ENCODE measurements at regions not wholly inside any gene's neighbourhood (a gene's known extent, or its start where the extent isn't known, plus 50 kb on each side); places are given as distances from the start of the nearest gene placed in this dataset.
"Not testable (repeated sequence)": the region's sequence is repeated elsewhere in the genome, so short reads cannot be mapped to it uniquely, and the experiment has no call there.

DNA sequence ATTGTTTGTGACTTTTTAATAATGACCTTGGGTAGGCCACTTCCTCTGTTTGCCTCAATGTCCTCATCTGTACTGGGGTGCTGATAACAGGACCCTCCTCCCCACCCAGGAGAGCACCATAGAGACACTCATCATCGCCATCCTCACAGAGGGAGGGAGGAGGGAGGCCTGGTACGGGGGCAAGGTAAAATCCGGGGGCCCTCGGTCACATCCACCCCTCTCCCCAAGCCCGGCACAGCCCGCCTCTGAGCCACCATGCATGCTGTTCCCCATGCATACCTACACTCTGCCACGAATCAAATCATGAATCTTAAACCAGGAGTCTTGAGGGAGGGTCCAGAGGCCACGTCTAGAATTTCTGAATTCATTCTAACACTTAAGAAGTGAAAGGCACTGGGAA, 74.9 kb upstream of the IQSEC1 start:
- no peak for DNase-seq

DNA sequence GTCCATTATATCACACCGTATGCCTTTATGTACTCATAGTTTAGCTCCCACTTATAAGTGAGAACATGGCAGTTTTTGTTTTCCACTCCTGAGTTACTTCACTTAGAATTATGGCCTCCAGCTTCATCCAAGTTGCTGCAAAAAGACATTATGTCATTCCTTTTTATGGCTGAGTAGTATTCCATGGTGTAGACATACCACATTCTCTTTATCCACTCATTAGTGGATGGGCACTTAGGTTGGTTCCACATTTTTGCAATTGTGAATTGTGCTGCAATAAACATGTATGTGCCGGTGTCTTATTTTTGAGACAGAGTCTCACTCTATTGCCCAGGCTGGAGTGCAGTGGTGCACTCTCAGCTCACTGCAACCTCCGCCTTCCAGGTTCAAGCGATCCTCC, 74.1 kb upstream of the IQSEC1 start:
- DNase-seq = no peak

GRCh38 chr3:13146643-13147143, 73.5 kb upstream of the IQSEC1 start:
- DNase-seq = no peak

- no peak for DNase-seq
Observed at GRCh38 chr3:13145826-13146642, 72.8 kb upstream of the IQSEC1 start.

GRCh38 chr3:13145131-13145825, 72.0 kb upstream of the IQSEC1 start:
- no peak for DNase-seq

- DNase-seq = no peak
Observed at GRCh38 chr3:13144163-13145023, 71.2 kb upstream of the IQSEC1 start.

GRCh38 chr3:13143381-13144004, 70.3 kb upstream of the IQSEC1 start:
- no peak for DNase-seq

DNA sequence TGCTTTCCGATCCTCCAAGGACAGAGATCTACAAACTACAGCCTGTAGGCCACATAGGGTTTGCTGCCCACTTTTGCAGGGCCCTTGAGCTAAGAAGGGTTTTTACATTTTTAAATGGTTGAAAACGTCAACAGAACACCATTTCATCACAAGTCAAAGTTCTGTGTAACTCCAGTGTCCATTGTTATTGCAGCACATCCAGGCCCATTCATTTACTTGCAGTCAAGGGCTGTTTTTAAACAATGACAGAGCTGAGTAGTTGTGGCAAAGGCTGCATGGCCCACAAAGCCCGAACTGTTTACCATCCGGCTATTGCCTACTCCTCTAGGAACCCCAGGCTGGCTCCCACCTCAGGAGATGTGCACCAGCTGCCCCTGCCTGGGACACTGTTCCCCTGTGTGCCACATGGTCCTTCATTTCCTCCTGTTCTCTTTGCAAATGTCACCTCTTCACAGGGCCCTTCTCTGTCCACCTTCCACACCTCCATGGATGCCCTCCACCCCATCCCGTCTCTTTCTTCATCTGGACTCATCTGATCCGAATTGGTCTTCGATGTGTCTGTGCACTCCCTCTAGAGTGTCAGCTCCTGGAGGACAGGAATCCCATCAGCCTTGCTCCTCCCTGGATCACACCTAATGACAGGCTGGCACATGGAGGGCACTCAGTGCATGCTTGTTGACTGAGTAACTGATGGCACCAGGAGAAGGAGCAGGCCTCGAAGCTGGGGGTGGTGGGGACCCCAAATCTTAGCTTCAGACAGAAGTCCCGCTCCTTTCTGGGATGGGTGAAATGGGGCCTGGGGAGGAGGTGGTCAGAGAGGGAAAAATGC, 69.5 kb upstream of the IQSEC1 start:
- no peak for DNase-seq

DNA sequence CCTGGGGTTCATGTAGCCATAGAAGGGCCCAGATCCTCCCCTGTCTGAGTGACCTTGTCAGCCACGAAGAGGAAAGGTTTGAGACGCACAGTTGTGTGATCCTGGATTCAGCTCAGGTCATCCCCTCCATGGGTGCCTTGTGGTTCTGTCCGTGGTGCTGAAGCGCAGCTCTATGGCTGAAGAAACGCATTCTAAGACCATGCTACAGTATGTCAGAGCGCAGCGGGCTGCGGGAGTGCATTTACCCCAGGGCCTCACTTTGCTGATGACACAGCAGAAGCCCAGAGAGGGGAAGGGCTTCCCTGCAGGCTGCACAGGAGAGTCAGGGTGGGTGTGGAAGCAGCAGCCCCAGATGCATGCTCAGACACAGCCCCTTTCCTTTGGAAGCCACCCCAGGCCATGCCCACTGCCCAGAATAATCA, 68.8 kb upstream of the IQSEC1 start:
- DNase-seq = peak; percentile 18

GRCh38 chr3:13141183-13141582, 68.0 kb upstream of the IQSEC1 start:
- no peak for DNase-seq

DNA sequence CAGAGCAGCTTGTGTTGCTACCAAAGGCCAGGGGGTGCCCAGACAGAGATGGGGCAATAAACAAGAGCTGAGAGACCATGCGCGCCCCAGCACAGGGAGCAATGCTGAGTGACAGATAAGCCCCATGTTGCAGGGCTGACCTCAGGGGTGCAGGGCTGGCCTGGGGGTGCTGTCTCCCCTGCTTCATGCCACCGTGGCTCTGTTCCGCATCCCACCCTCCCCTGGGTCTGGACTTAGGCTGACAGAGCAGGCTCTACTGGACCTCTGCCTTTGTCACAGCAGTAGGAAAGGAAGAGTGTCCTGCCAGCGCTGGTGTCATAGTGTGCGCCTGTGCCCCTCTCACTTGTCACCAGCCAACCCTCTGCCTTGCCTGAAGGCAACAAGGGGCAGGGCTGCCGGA, 67.4 kb upstream of the IQSEC1 start:
- no peak for DNase-seq

DNA sequence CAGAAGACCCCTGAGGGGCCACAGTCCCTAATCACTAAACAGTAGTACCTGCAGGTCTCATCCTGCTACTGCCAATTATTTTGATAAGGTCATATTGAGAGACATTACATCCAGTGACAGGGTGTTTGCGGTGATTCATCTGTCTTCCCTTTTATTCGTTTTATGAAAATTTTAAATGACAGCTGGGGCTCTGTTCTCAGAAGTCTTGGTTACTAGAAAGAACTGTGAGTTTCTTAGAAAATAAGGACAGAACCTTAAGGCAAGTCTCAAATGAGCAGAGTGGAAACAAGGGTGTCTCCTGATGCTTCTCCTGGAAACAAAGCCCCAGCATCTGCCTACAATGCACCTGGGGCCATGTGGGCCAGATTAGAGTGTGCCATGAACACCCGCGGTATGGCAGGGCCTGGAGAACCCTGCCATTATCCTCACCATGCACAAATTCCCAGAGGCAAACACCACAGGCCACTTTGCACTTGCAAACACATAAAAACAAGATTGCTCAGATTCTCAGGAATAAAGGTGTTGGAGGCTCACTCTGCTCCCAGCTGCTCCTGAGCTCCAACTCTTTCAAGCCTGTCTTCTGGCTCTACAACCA, 66.3 kb upstream of the IQSEC1 start:
- DNase-seq = no peak

DNA sequence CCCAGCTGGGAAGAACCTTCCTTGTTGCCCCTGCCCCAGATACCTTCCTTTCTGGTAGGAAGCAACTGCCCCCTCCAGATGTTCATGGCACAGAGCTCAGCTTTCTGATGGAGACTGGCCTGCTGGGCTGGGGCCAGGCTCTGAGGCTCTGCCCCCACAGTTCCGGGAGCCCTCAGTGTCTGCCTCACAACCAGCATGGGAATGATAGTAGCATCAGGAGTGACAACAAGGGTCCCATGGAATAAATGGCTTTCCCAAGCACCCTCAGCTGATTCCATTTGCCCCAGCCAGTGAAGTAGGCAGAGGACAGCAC, 65.6 kb upstream of the IQSEC1 start:
- no peak for DNase-seq

GRCh38 chr3:13137941-13138832, 65.0 kb upstream of the IQSEC1 start:
- no peak for DNase-seq

DNA sequence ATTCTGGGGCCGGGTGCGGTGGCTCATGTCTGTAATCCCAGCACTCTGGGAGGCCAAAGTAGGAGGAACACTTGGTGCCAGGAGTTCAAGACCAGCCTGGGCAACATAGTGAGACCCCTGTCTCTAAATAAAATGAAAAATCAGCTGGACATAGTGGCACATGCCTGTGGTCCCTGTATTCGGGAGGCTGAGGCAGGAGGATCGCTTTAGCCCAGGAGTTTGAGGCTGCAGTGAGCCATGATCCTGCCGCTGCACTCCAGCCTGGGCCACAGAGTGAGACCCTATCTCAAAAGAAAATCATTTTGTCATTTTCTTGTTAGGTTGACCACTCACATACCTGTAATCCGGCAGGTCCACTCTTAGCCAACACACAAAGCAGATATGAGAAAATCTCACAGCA, 63.6 kb upstream of the IQSEC1 start:
- DNase-seq = not testable (repeated sequence)

GRCh38 chr3:13136426-13136825, 63.2 kb upstream of the IQSEC1 start:
- DNase-seq = peak; percentile 28

DNA sequence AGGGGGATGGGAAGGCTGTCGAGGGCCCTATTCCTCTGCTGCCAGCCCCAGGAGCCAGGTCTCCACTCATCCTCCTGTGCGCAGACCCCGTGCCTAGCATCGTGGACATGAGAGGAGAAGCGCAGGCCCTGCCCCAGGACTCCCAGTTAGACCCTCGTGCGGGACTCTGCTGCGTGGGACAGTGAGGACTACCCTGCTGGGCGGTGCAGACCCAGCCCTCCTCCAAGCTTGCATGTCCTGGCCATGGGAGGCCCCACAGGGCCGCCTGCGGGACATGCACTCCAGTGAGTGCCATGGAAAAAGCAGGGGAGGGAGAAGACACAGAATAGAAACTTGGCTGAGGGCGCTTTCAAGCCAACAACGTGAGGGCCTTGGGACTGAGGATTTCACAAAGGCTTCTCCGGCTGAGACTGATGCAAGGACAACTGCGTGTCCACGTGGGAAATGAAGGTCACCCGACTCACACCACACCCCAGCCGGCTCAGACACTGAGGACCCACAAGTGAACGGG, 62.6 kb upstream of the IQSEC1 start:
- no peak for DNase-seq

DNA sequence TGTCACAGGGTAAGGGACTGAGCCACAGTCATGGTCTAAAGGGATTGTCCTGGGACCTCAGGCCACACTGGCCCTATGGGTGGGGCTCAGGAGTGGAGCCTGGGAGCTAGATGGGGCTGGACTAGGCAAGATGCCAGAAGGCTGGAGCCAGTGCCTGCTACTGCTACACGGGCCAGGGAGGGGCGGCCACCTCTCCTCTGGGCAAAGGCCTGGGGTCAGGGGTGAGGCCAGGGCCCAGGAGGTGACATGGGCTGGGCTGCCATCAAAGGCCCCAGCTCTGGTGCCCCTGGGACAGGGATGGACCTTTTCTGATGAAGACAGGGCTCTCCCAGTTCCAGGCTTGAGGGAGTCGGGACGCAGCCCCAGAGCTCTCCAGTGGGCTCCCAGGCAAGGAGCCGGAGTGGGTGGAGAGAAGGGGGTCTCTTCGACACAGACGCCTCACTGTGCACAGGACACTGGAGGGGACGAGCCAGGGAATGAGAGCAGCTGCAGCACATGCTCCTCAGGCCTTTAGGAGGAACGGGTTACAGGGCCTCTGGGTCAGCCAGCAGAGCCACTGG, 62.1 kb upstream of the IQSEC1 start:
- DNase-seq = no peak

GRCh38 chr3:13134879-13135206, 61.6 kb upstream of the IQSEC1 start:
- no peak for DNase-seq
